ENCODE measurements at regions not wholly inside any gene's neighbourhood (a gene's known extent, or its start where the extent isn't known, plus 50 kb on each side); places are given as distances from the start of the nearest gene placed in this dataset.

DNA sequence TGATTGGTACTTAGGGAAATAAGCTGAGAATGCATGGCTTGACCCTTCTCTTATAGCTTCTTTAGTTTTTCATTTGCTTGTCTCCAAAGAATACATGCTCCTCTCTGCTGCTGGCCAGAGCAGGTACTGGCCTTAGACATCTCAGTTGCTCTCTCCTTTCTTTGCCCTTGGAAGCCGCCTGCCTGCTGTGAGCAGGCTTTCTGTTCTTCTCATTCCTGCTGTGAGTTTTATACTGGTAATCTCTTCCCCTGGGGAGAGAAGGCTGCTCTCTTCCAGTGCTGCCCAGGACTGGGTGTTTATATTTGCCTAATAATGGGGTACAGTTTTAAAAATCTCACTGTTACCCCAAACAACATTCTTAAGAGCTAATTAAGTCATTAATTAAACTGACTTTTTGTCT is 323.5 kb upstream of the LRRC7 start:
- DNase-seq (ENCODE audit: low spot score), result no peak

GRCh38 chr1:69246109-69246508 is 321.6 kb upstream of the LRRC7 start:
- DNase-seq (ENCODE audit: low spot score), result no peak

- DNase-seq (ENCODE audit: low spot score), result no peak
Observed at GRCh38 chr1:69246710-69247109, 321.0 kb upstream of the LRRC7 start.

- DNase-seq (ENCODE audit: low spot score), result no peak
Observed at GRCh38 chr1:69252696-69253095, 315.0 kb upstream of the LRRC7 start.

- no peak for DNase-seq (ENCODE audit: low spot score)
Observed at GRCh38 chr1:69256036-69256435, 311.7 kb upstream of the LRRC7 start.

- DNase-seq (ENCODE audit: low spot score), result no peak
Observed at GRCh38 chr1:69258842-69259241, 308.9 kb upstream of the LRRC7 start.

- DNase-seq (ENCODE audit: low spot score), result no peak
Observed at GRCh38 chr1:69263921-69264391, 303.8 kb upstream of the LRRC7 start.

- DNase-seq (ENCODE audit: low spot score), result no peak
Observed at GRCh38 chr1:69269491-69269890, 298.2 kb upstream of the LRRC7 start.

DNA sequence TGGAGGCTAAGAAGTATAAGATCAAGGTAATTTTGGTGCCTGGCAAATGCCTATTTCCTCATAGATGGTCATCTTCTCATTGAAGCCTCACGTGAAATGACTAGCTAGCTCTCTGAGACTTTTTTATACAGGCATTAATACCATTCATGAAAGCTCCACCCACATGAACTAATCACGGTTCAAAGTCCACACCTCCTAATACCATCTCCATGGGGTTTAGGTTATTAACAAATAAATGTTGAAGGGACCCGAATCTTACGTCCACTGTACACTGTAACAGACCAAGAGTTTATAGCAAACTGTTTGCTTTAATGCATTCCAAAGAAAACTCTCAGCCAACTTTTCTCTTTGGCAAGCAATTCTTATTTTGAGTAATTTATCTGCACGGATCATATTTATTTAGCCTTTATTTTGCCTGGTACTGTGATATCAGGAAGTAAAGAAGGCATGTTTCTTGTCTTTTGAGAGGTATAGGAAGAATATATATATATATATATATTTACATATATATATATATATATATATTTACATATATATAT is 296.1 kb upstream of the LRRC7 start:
- DNase-seq (ENCODE audit: low spot score), result no peak

DNA sequence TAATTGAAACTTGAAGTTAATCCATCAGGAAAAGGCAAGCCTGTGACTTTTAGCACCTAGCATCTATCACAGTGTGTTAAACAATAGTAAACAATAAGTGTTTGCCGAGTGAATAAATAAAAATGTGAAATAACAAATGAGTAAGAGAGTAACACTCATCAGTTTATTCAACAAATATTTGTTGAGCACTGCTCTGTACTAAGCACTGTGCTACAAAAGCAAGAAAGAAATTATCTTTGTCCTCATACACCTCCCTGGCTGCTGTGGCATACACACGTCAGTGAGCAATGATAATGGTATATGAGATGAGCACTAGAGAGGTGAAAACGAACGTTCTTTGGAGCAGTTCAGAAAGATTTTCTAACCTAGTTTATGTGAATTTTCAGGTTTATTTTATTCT is 295.0 kb upstream of the LRRC7 start:
- DNase-seq (ENCODE audit: low spot score), result no peak

DNA sequence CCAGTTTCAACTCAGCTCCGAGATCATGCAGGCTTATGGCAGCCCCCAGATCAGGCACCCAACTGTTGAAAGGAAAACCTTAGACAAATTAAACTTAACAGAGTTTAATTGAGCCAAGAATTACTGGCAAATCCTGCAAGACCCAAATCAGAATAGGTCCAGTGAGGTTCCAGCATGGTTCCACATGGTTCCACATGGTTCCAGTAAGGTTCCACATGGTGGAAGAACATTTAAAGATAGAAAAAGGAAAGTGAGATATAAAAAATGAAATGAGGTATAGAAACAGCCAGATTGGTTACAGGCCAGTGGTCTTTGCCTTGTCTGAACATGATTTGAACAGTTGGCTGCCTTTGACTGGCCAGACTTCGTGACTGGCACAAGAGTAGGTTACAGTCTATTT is 288.8 kb upstream of the LRRC7 start:
- DNase-seq (ENCODE audit: low spot score), result no peak

DNA sequence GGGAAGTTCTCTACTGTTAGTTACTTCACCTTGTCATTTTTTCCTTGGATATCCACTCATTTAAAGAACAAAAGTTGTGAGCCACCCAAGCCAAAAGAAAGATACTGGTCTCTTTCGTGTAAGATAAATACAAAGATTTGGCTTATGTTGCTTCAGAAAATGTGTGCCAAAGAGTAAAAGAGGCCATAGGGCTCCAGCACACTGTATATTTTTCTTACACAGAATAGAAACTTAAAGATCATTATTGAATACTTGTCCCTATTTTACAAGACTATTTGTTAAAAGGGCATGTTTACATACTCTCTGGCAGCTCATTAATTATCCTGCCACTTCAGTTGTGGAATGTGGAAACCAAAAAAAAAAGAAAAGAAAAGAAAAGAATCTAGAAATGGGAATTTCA is 284.2 kb upstream of the LRRC7 start:
- DNase-seq (ENCODE audit: low spot score), result no peak

GRCh38 chr1:69284508-69284907 is 283.2 kb upstream of the LRRC7 start:
- DNase-seq (ENCODE audit: low spot score), result no peak

GRCh38 chr1:69288416-69288815 is 279.3 kb upstream of the LRRC7 start:
- no peak for DNase-seq (ENCODE audit: low spot score)

- no peak for DNase-seq (ENCODE audit: low spot score)
Observed at GRCh38 chr1:69290291-69290690, 277.4 kb upstream of the LRRC7 start.

DNA sequence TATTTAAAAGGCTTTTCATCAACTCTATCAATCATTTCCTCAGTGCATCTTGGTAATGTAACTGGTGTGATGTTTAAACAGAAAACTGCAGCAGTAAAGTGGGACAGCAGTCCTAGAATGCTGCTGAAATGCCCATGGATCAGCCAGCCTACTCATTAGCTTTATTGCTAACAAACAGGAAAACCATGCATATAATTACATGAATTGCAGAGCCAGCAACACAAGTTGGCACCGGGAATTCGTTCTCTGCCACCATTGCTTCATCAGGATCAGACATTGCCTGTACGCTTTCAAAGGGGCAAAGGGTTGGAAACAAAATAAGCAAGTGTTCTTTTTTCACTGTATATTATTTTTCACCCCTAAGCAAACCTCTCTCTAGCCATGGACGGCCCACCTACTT is 276.2 kb upstream of the LRRC7 start:
- no peak for DNase-seq (ENCODE audit: low spot score)

DNA sequence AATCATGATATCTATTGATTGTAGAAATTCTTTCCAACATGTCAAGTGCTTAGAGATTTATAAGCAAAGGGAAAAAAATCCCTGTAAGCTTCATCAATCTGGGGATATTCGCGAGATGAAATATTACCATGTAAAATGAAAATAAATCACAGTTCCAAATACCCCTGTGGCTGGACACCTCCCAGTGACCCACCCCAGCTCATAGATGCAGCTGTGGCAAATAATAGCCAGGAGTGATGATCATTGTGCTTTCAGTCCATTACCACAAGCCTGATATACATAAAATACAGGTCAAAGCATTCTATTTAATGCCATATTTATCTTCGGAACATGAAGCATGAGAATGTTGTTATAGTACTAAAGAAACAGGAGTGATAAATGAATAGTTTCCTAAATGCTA is 274.9 kb upstream of the LRRC7 start:
- no peak for DNase-seq (ENCODE audit: low spot score)

- DNase-seq (ENCODE audit: low spot score), result no peak
Observed at GRCh38 chr1:69294171-69294570, 273.6 kb upstream of the LRRC7 start.

DNA sequence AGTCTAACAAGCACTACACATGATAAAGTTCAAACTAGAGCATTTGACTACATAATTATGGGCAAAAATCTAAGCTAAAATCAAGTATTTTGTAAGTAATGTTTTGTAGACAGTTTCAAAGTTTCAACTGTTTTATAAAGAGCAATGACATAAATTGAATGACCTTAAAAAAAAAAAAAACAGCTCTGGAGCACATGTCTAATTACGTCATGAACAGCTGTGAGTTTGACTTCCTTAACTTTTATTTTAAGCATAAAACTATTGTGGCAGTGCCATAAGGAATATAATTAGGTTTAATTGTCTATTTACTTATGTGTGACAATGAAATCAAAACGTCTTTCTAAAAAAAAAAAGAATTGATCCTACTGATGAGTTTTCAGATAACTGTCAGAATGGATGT is 272.5 kb upstream of the LRRC7 start:
- DNase-seq (ENCODE audit: low spot score), result no peak

GRCh38 chr1:69305621-69306020 is 262.1 kb upstream of the LRRC7 start:
- DNase-seq (ENCODE audit: low spot score), result no peak

- DNase-seq (ENCODE audit: low spot score), result no peak
Observed at GRCh38 chr1:69312055-69312732, 255.5 kb upstream of the LRRC7 start.

DNA sequence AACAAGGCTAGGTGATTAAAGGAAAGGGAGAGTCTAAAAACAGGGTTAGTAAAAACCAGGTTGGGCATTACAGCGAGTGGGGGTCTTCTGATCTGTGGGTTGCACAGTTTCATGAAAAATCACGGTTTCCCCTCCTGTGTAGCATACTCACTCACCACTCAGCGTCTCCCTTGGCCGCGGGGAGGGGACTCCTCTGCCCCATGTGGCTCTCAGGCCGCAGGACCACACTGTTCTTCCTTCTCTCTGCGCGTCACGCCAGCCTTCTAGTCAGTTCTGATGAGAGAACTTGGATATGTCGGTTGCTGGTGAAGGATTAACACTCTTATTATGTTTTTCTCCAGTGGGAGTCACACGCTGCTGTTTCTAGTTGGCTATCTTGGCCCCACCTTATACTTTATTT is 254.6 kb upstream of the LRRC7 start:
- DNase-seq (ENCODE audit: low spot score), result no peak

DNA sequence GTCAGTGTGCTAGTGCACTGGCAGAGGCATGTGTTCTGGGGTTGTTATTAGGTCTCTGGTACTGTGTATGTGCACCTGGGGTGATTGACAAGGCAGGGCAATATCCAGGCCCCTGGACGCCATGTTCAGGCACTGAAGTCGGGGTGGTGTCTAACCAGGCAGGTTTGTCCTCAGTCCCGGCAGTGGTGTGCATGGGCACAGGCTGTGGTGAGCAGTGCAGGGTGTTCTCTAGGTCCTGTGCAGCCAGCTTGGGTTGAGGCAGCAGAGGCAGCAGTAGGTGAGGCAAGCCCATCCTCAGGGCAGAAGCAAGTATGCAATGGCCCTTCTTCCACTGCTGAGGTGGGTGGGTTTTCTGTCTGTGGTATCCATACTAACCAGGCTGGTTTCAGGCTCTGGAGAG is 252.3 kb upstream of the LRRC7 start:
- no peak for DNase-seq (ENCODE audit: low spot score)

GRCh38 chr1:69315823-69316222 is 251.9 kb upstream of the LRRC7 start:
- no peak for DNase-seq (ENCODE audit: low spot score)
